H9 (cell line): ENCODE measurements at regions not wholly inside any gene's neighbourhood (a gene's known extent, or its start where the extent isn't known, plus 50 kb on each side); places are given as distances from the start of the nearest gene placed in this dataset.

ENCODE experiments used
- DNase-seq: peaks from one replicate; pipeline ENCODE4 v3.0.0-alpha.2; 2017
- H2AFZ ChIP-seq: one replicate; pipeline ENCODE4 v1.6.1; 2013; ENCODE audit warnings: mild to moderate bottlenecking, low read length, control low read depth, moderate library complexity
- H2AK5ac ChIP-seq: 2 replicates; pipeline ENCODE4 v1.6.1; 2013; ENCODE audit warnings: low read length, control low read depth, mixed read lengths; ENCODE audit not compliant: insufficient read length
- H2BK120ac ChIP-seq: one replicate; pipeline ENCODE4 v1.6.1; 2013; ENCODE audit warnings: low read depth, mild to moderate bottlenecking, low read length, control low read depth, inconsistent platforms; ENCODE audit not compliant: poor library complexity, severe bottlenecking
- H2BK12ac ChIP-seq: 2 replicates; pipeline ENCODE4 v1.6.1; 2013; ENCODE audit warnings: low read length, control low read depth, mixed read lengths, low read depth; ENCODE audit not compliant: insufficient read length
- H2BK15ac ChIP-seq: 2 replicates; pipeline ENCODE4 v1.6.1; 2013; ENCODE audit warnings: low read depth, low read length, control low read depth
- H2BK20ac ChIP-seq: one replicate; pipeline ENCODE4 v1.6.1; 2013; ENCODE audit warnings: low read depth, mild to moderate bottlenecking, low read length, control low read depth, inconsistent platforms; ENCODE audit not compliant: poor library complexity, severe bottlenecking
- H2BK5ac ChIP-seq: 2 replicates; pipeline ENCODE4 v1.6.1; 2013; ENCODE audit warnings: low read length, control low read depth, mixed read lengths; ENCODE audit not compliant: insufficient read length
- H3K14ac ChIP-seq: 2 replicates; pipeline ENCODE4 v1.6.1; 2013; ENCODE audit warnings: low read length, control low read depth; ENCODE audit not compliant: insufficient read depth
- H3K18ac ChIP-seq: 2 replicates; pipeline ENCODE4 v1.6.1; 2013; ENCODE audit warnings: low read depth, mild to moderate bottlenecking, mixed read lengths, low read length, control low read depth; ENCODE audit not compliant: insufficient read length
- H3K23ac ChIP-seq: 2 replicates; pipeline ENCODE4 v1.6.1; 2013; ENCODE audit warnings: low read length, control low read depth, mixed read lengths, low read depth; ENCODE audit not compliant: insufficient read length
- H3K23me2 ChIP-seq: 2 replicates; pipeline ENCODE4 v1.6.1; 2013; ENCODE audit warnings: low read depth, mild to moderate bottlenecking, mixed read lengths, low read length, control low read depth; ENCODE audit not compliant: insufficient read length, poor library complexity, severe bottlenecking
- H3K27ac ChIP-seq: 2 replicates; pipeline ENCODE4 v1.5.1; 2013; ENCODE audit warnings: low read length, control low read depth, mixed read lengths, low read depth; ENCODE audit not compliant: insufficient read length
- H3K27me3 ChIP-seq: 2 replicates; pipeline ENCODE4 v1.6.1; 2013; ENCODE audit warnings: low read length, control low read depth, inconsistent platforms; ENCODE audit not compliant: insufficient read depth
- H3K4ac ChIP-seq: 2 replicates; pipeline ENCODE4 v1.6.1; 2013; ENCODE audit warnings: low read depth, mild to moderate bottlenecking, control low read depth, inconsistent platforms, low read length, moderate library complexity
- H3K4me1 ChIP-seq: 2 replicates; pipeline ENCODE4 v1.6.1; 2013; ENCODE audit warnings: low read length, control low read depth, inconsistent platforms; ENCODE audit not compliant: insufficient read depth
- H3K4me2 ChIP-seq: 2 replicates; pipeline ENCODE4 v1.6.1; 2013; ENCODE audit warnings: low read length, control low read depth, mixed read lengths; ENCODE audit not compliant: insufficient read length, insufficient read depth
- H3K56ac ChIP-seq: 2 replicates; pipeline ENCODE4 v1.6.1; 2013; ENCODE audit warnings: low read depth, mild to moderate bottlenecking, mixed read lengths, low read length, control low read depth; ENCODE audit not compliant: insufficient read length
- H3K79me1 ChIP-seq: 2 replicates; pipeline ENCODE4 v1.6.1; 2013; ENCODE audit warnings: low read depth, mild to moderate bottlenecking, moderate library complexity, low read length, control low read depth, inconsistent platforms; ENCODE audit not compliant: insufficient read depth, poor library complexity, severe bottlenecking
- H3K79me2 ChIP-seq: 2 replicates; pipeline ENCODE4 v1.6.1; 2013; ENCODE audit warnings: low read length, control low read depth, inconsistent platforms; ENCODE audit not compliant: insufficient read depth
- H3K9ac ChIP-seq: 2 replicates; pipeline ENCODE4 v1.6.1; 2013; ENCODE audit warnings: low read length, control low read depth, mixed read lengths; ENCODE audit not compliant: insufficient read length; ENCODE audit errors: extremely low read depth
- H3K9me3 ChIP-seq: one replicate; pipeline ENCODE4 v1.6.1; 2013; ENCODE audit warnings: low read depth, low read length, inconsistent platforms; ENCODE audit not compliant: control insufficient read depth
- H3T11ph ChIP-seq: one replicate; pipeline ENCODE4 v1.6.1; 2013; ENCODE audit warnings: mild to moderate bottlenecking, low read length, control low read depth, inconsistent platforms
- H4K20me1 ChIP-seq: one replicate; pipeline ENCODE4 v1.6.1; 2013; ENCODE audit not compliant: control insufficient read depth, insufficient read length, insufficient read depth
- H4K5ac ChIP-seq: 2 replicates; pipeline ENCODE4 v1.6.1; 2013; ENCODE audit warnings: low read depth, mild to moderate bottlenecking, mixed read lengths, low read length, control low read depth; ENCODE audit not compliant: insufficient read length
- H4K8ac ChIP-seq: replicated peaks from 2 replicates; pipeline ENCODE4 v1.6.1; 2013; ENCODE audit warnings: low read length, control low read depth, mixed read lengths, low read depth; ENCODE audit not compliant: insufficient read length
- H4K91ac ChIP-seq: 2 replicates; pipeline ENCODE4 v1.6.1; 2013; ENCODE audit warnings: low read depth, mild to moderate bottlenecking, moderate library complexity, mixed read lengths, low read length, control low read depth; ENCODE audit not compliant: insufficient read length
- H3K27ac Mint-ChIP-seq, 3 experiments: 2 replicates in 2 of 3; 3 replicates in 1 of 3; pipeline ENCODE4 v1.8.0; 2020 to 2021; ENCODE audit warnings: mixed read lengths in 3 of 3, mild to moderate bottlenecking in 1 of 3, moderate library complexity in 1 of 3
- H3K27me3 Mint-ChIP-seq: 2 replicates; pipeline ENCODE4 v1.8.0; 2021; ENCODE audit warnings: low read depth, mild to moderate bottlenecking, moderate library complexity, mixed read lengths
- H3K36me3 Mint-ChIP-seq, 3 experiments: 2 replicates in 2 of 3; 3 replicates in 1 of 3; pipeline ENCODE4 v1.8.0; 2020 to 2021; ENCODE audit warnings: low read depth in 3 of 3, mixed read lengths in 3 of 3; ENCODE audit not compliant: insufficient read depth in 1 of 3
- H3K4me1 Mint-ChIP-seq, 2 experiments: 2 replicates each; pipeline ENCODE4 v1.8.0; 2020; ENCODE audit warnings: mixed read lengths in 2 of 2
- H3K4me3 Mint-ChIP-seq, 2 experiments: 2 replicates in 1 of 2; 3 replicates in 1 of 2; pipeline ENCODE4 v1.8.0; 2020 to 2021; ENCODE audit warnings: mild to moderate bottlenecking in 2 of 2, mixed read lengths in 2 of 2, moderate library complexity in 1 of 2
- H3K9me3 Mint-ChIP-seq, 2 experiments: 2 replicates in 1 of 2; 3 replicates in 1 of 2; pipeline ENCODE4 v1.8.0; 2020; ENCODE audit warnings: mild to moderate bottlenecking in 2 of 2, mixed read lengths in 2 of 2, moderate library complexity in 1 of 2
- WGBS: extraction: QIAGEN DNeasy Blood & Tissue Kit; methylation state at CpG from one replicate; pipeline ENCODE4 v1.1.7; 2013; ENCODE audit warnings: missing lambda C conversion rate, low lambda C conversion rate, mixed read lengths; ENCODE audit not compliant: insufficient read length; ENCODE audit errors: extremely low coverage; 5-methylcytosine and 5-hydroxymethylcytosine counted together
- TF ChIP-seq, protein P1 (sequence below): fragments of 200-600 bp; sonication (generic); conservative IDR thresholded peaks from 3 replicates; pipeline ENCODE4 v1.8.0; 2021; ENCODE audit warnings: antibody characterized with exemption, mild to moderate bottlenecking

DNA sequence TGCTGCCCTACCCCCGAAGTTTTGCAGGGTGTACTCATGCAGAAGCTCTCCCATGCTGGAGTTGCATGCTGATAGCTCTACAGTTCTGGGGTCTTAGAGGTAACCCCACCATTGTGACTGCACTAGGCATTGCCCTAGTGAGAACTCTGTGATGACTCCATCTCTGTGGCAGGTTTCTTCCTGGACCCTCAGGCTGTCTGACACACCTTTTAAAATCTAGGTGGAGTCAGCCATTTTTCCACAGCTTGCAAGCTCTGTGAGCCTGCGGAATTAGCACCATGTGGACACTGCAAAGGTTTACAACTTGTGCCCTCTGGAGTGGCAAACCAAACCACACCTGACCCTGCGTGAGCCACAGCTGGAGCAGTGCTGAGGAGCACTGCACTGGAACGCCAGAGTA, 636.2 kb upstream of the SPRY2 start:
- Histone ChIP-seq H3K27ac (no peak overlapping the region), H3K9me3 (no peaks in the 10 kb centered on the region), H2BK12ac (no peak overlapping the region), H3K4me2 (no peak overlapping the region), H3K4me1 (no peaks in the 10 kb centered on the region), H2AK5ac (no peak overlapping the region), H2AFZ (no peak overlapping the region), H4K5ac (no peak overlapping the region), H2BK20ac (no peak overlapping the region), H3K23ac (no peak overlapping the region), H3K4ac (no peak overlapping the region), H2BK5ac (no peak overlapping the region), H3K9ac (no peak overlapping the region), H2BK120ac (no peak overlapping the region), H3K23me2 (no peaks in the 10 kb centered on the region), H4K91ac (no peak overlapping the region), H4K8ac (no peak overlapping the region), H3K56ac (no peak overlapping the region), H2BK15ac (no peak overlapping the region), H3K27me3 (no peaks in the 10 kb centered on the region), H3K14ac (no peak overlapping the region), H3T11ph (no peak overlapping the region), H3K79me1 (no peaks in the 10 kb centered on the region), H4K20me1 (no peaks in the 10 kb centered on the region), H3K79me2 (no peaks in the 10 kb centered on the region), H3K18ac (no peak overlapping the region)
- no peaks in the 10 kb centered on the region for H3K36me3 Mint-ChIP-seq
- H3K4me3 Mint-ChIP-seq: no peak overlapping the region
- H3K27ac Mint-ChIP-seq: no peak overlapping the region
- H3K4me1 Mint-ChIP-seq: no peaks in the 10 kb centered on the region
- DNase-seq: no peak
- no CpG with 5 or more reads among the region's 4 CpGs for WGBS
- H3K27me3 Mint-ChIP-seq: no peaks in the 10 kb centered on the region
- TF ChIP-seq, protein P1, sequence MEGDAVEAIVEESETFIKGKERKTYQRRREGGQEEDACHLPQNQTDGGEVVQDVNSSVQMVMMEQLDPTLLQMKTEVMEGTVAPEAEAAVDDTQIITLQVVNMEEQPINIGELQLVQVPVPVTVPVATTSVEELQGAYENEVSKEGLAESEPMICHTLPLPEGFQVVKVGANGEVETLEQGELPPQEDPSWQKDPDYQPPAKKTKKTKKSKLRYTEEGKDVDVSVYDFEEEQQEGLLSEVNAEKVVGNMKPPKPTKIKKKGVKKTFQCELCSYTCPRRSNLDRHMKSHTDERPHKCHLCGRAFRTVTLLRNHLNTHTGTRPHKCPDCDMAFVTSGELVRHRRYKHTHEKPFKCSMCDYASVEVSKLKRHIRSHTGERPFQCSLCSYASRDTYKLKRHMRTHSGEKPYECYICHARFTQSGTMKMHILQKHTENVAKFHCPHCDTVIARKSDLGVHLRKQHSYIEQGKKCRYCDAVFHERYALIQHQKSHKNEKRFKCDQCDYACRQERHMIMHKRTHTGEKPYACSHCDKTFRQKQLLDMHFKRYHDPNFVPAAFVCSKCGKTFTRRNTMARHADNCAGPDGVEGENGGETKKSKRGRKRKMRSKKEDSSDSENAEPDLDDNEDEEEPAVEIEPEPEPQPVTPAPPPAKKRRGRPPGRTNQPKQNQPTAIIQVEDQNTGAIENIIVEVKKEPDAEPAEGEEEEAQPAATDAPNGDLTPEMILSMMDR: no peak
- H3K9me3 Mint-ChIP-seq: peaks cover under 1 to 2% of the 10 kb centered on the region in 2 experiments; a peak in 1 of 5 replicates
